ENCODE measurements at regions not wholly inside any gene's neighbourhood (a gene's known extent, or its start where the extent isn't known, plus 50 kb on each side); places are given as distances from the start of the nearest gene placed in this dataset.

DNA sequence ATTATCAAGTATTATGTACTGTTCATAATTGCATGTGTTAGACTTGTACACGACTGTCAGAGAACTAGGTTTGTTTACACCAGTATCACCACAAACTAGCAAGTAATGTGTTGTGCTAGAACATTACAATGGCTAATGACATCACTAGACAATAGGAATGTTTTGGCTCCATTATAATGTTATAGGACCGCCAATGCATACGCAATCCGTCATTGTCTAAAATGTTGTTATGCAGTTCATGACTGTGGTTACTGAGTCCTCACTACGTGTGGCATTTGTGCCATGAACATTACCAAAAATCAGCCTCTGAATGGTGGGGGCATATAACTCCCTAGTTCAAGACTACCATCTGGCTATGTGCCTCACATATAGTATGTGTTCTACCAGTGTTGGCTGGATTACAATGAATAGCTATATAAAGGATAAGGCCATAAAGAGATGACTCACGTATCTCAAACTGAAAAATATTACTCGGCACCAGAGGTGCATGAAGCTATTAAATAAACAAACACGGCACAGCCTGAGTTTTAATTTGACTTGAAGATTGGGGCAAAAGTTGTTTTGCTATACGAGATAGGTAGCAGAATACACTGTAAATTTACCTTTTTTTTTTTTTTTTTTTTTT, 89.1 kb upstream of the COL24A1 start:
- intact Hi-C loops (cut with micrococcal nuclease): no loop called here
- Histone ChIP-seq H3K36me3 (no peaks in the 10 kb centered on the region), H3K27ac (replicated peaks) (no peak overlapping the region), H3K4me1 (no peaks in the 10 kb centered on the region), H3K4me3 (no peak overlapping the region), H3K9me3 (replicated peaks) (no peaks in the 10 kb centered on the region), H3K27me3 (ENCODE audit: low read depth) (no peaks in the 10 kb centered on the region)
- TF ChIP-seq, protein P1, sequence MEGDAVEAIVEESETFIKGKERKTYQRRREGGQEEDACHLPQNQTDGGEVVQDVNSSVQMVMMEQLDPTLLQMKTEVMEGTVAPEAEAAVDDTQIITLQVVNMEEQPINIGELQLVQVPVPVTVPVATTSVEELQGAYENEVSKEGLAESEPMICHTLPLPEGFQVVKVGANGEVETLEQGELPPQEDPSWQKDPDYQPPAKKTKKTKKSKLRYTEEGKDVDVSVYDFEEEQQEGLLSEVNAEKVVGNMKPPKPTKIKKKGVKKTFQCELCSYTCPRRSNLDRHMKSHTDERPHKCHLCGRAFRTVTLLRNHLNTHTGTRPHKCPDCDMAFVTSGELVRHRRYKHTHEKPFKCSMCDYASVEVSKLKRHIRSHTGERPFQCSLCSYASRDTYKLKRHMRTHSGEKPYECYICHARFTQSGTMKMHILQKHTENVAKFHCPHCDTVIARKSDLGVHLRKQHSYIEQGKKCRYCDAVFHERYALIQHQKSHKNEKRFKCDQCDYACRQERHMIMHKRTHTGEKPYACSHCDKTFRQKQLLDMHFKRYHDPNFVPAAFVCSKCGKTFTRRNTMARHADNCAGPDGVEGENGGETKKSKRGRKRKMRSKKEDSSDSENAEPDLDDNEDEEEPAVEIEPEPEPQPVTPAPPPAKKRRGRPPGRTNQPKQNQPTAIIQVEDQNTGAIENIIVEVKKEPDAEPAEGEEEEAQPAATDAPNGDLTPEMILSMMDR (IDR thresholded peaks at IDR 0.05; ENCODE audit: borderline replicate concordance): no peak
- no peak for DNase-seq

DNA sequence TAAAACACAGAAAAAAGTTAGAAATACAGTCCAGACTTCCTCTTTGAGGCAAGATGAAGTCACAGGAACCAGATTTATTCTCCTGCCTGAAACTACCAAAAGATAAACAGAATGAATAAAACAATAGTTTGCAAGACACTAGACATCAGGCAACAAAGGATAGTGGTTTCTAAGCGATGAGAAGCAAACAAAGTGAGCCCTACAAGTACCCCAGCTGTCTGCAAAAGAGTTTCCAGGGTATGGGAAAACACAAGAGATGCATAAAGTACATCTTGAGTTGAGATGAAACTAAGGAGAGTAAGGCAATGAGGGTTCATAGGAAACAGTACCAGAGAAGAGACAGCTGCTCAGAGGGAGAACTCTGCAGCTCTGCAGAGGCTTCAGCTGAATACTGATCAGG, 83.3 kb upstream of the COL24A1 start:
- Histone ChIP-seq H3K27ac (replicated peaks) (no peak overlapping the region), H3K27me3 (ENCODE audit: low read depth) (no peaks in the 10 kb centered on the region), H3K9me3 (replicated peaks) (peaks cover 17% of the 10 kb centered on the region), H3K4me3 (no peak overlapping the region), H3K36me3 (no peaks in the 10 kb centered on the region), H3K4me1 (no peaks in the 10 kb centered on the region)
- TF ChIP-seq, protein P1 (IDR thresholded peaks at IDR 0.05; ENCODE audit: borderline replicate concordance): no peak
- DNase-seq: no peak
- intact Hi-C loops (cut with micrococcal nuclease): no loop called here

DNA sequence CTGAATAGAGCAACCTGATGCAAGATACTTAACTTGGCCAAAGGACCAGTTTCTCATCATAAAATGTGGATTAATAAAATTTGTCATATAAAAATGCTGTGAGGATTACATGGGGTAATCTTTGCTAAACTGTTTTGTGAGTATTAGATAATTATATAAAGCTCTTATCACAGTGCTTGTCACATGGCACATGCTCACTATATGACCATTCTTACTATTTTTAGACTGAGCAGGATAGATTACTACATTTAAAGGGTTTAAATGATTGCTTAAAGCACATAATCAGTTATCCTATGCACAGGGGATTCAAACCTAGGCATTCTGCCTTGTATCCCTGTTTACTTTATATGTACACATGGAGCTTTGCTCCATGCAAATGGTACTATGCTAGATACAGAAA, 82.9 kb upstream of the COL24A1 start:
- intact Hi-C loops (cut with micrococcal nuclease): no loop called here
- no peaks in the 10 kb centered on the region for H3K36me3 ChIP-seq
- TF ChIP-seq, protein P1 (IDR thresholded peaks at IDR 0.05; ENCODE audit: borderline replicate concordance): no peak

DNA sequence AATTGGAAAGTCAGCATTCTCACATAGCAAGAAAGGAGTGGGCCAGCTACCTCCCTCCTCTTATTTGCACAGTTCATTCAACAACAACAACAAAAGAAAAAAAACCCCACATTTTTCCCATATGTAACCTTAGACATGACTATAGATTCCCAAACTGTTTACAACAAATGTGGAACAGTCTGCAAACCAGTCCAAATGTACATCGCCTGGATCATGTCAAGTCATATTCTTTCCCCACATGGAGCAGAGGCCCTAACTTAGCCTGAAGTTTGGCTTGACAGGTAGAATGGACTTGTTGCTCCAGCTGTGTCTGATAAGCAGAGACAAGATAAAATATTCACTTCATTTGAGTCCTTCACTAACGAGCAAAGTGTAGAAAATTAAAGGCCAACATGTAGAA, 81.7 kb upstream of the COL24A1 start:
- TF ChIP-seq, protein P1 (IDR thresholded peaks at IDR 0.05; ENCODE audit: borderline replicate concordance): no peak
- H3K9me3 ChIP-seq (replicated peaks): peaks cover 17% of the 10 kb centered on the region
- H3K27ac ChIP-seq (replicated peaks): no peak overlapping the region
- no peaks in the 10 kb centered on the region for H3K4me1 ChIP-seq
- H3K4me3 ChIP-seq: no peak overlapping the region
- DNase-seq: no peak
- no peaks in the 10 kb centered on the region for H3K36me3 ChIP-seq
- intact Hi-C loops (cut with micrococcal nuclease): no loop called here
- no peaks in the 10 kb centered on the region for H3K27me3 ChIP-seq (ENCODE audit: low read depth)

More for the DNA sequence above, 82.9 kb upstream of the COL24A1 start:
- Histone ChIP-seq H3K27me3 (ENCODE audit: low read depth) (no peaks in the 10 kb centered on the region), H3K27ac (replicated peaks) (no peak overlapping the region), H3K9me3 (replicated peaks) (peaks cover 17% of the 10 kb centered on the region), H3K4me3 (no peak overlapping the region), H3K4me1 (no peaks in the 10 kb centered on the region)
- no peak for DNase-seq

DNA sequence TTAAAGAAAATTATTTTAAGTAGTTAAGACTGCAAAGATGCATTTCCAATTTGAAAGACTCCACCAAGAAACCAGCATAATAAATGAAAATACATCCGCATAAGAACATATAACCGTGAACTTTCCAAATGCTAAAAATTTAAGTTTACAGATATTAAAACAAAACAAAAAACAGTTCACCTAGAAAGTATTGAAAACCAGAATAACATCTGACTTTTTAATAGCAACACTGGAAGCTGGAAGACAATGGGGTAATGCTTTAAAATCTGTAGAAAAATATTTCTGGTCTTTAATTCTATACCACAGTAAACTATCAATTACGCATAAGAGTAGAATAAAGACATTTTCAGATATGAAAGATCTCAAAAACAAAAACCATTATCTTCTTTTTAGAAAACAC, 79.3 kb upstream of the COL24A1 start:
- no peak overlapping the region for H3K4me3 ChIP-seq
- intact Hi-C loops (cut with micrococcal nuclease): no loop called here
- peaks cover 17% of the 10 kb centered on the region for H3K9me3 ChIP-seq (replicated peaks)
- no peak overlapping the region for H3K27ac ChIP-seq (replicated peaks)
- no peak for DNase-seq
- TF ChIP-seq, protein P1 (IDR thresholded peaks at IDR 0.05; ENCODE audit: borderline replicate concordance): no peak
- no peaks in the 10 kb centered on the region for H3K4me1 ChIP-seq
- H3K27me3 ChIP-seq (ENCODE audit: low read depth): no peaks in the 10 kb centered on the region
- H3K36me3 ChIP-seq: no peaks in the 10 kb centered on the region

Data from left ventricle myocardium inferior (tissue), 1 donor.